Activated CD4-positive, alpha-beta T cell treated with anti-CD3 and anti-CD28 coated beads, Interleukin-10, Interleukin-2, amounts not matched to agents 100 ng/mL and 50 ng/mL, durations not matched to agents 16 hours and 8 hours (primary cell): ENCODE measurements at regions not wholly inside any gene's neighbourhood (a gene's known extent, or its start where the extent isn't known, plus 50 kb on each side); places are given as distances from the start of the nearest gene placed in this dataset.

ENCODE experiments used
- DNase-seq: peaks from one replicate; pipeline ENCODE4 v3.0.0-alpha.2; 2020

- no peak for DNase-seq
These were observed 97.6 kb upstream of the DIO3 start for GRCh38 chr14:101463566-101464171.

- DNase-seq, result no peak
These were observed 96.8 kb upstream of the DIO3 start for GRCh38 chr14:101464310-101464983.

DNA sequence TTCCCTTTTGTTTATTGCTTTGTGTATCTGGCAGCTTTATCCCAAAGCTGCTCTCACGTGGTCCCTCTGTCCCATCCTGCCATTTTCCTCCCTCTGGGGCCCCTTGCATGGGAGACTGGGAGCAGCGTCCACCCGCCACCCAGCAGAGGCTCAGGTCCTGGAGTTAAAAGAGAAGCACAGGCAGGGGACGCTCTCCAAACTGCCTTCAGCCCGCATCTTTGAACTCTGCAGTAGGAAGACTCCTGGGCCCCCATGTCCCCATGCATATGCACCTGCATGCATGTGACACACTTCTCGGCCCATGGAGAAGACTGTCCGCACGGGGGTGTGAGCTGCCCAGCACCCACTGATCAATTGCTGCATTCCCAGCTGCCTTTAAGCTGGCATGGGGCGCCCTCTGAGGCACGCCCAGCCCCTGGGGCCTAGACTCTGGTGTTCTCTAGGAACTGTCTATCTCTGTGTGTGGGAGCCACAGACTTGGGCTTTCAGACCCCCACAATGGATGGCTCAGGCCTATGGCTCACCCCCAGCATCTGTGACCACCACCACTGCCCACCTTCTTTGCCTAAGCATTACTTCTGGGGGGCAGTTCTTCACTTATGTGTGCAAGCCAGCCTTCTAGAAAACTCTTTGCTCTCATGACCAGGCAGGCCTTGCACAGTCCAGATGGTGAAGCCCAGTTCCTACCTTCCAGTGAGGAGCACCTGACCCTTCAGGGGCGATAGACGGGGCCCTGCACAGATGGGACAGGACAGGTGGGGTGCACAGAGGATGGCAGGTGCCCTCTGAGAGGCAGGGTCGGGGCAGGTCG is 96.1 kb upstream of the DIO3 start:
- DNase-seq, result no peak

DNA sequence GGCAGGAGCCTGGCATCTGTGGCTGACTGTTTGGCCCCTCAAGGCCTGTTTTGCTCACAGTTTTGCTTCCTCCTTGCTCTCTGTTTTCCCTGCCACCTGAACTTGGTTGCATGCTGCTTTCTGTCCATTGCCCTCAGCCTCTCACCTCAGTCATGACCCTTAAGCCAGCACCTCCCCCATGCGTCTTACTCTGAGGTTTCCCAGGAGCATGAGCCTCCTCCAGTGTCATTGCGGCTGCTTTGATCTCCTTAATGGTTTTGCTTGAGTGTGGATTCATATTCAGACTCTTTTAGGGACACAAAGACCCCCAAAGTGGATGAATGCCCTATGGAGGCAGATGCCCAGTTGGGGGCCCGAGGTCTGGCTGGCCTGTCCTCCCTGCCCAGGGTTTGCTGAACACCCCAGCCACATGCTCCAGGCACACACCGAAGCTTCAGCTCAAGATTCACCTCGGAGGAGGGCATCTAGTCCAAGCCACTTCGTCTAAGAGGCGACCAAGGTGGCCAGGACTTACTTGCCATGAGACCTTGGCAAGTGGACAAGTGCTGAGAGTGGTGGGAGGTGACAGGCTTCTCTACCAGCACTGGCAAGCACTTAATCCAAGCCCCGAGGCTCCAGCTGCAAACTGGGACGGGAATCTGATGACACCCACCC is 95.4 kb upstream of the DIO3 start:
- DNase-seq, result no peak

GRCh38 chr14:101466456-101467180 is 94.7 kb upstream of the DIO3 start:
- DNase-seq, result no peak

DNA sequence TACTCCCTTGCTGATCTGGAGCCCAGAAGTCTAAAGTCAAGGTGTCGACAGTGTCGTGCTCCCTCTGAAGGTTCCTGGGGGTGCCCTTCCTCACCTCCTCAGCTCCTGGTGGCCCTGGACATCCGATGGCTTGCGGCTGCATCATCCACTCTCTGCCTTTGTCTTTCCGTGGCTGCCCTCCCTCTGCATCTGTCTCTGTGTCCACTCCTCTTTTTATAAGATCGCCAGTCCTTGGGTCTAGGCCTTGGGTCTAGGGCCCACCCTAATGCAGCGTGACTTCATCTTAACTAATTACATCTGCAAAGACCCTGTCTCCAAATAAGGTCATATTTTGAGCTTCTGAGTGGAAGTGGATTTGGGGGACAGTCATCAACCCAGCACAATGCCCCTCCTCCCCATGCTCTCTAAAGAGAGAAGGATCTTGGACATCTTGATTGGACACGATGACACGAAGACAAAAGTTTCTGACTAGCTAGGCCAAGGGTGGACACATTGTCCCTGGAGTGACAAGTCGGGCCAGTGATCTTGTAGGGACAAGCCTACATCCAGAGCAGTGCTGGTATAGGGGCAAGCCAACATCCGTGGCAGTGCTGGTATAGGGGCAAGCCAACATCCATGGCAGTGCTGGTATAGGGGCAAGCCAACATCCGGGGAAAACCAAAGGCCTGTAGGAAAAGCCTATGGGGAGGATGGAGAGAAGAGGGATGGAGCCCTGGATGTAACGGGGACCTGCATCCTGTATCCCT is 93.9 kb upstream of the DIO3 start:
- no peak for DNase-seq

DNA sequence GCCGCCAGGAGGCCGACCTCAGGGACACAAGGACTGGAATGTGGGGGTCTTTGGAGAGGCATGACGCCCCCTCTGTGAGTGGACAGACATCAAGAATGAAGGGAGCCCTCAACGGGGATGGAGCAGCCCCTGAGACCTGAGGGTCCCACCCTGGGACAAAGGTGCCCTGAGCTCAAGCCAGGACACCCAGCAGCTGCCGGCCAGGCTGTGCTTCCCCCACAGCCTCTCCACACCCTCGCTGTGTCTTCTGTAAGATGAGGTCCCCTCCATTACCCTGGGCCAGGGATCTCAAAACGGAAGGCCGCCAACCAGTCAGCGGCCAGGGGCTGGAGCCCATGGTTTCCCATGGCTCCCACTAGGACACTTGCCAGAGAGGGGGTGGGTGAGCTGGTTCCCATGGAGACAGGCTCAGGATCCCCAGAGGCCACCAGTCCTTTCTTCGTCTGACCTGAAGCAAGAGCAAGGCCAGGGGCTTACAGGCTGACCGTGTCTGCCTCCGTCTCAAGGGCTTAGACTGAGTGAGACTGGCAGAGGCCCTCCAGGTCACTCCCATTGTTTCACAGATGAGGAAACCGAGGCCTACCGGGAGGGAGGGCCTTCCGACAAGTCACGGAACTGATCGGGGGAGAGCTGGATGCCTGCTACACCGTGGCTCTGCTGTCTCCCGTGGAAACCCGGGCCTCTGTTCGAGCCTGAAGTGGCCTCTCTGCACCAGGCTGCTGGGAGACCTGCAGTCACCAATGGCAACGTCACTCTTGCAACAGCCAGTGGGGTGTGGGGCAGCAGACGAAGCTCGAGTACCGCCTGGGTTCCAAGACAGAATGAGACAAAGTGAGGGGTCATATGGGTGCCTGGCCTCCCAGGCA is 91.7 kb upstream of the DIO3 start:
- DNase-seq, result no peak

- DNase-seq, result no peak
These were observed 91.0 kb upstream of the DIO3 start for GRCh38 chr14:101470266-101470665.

DNA sequence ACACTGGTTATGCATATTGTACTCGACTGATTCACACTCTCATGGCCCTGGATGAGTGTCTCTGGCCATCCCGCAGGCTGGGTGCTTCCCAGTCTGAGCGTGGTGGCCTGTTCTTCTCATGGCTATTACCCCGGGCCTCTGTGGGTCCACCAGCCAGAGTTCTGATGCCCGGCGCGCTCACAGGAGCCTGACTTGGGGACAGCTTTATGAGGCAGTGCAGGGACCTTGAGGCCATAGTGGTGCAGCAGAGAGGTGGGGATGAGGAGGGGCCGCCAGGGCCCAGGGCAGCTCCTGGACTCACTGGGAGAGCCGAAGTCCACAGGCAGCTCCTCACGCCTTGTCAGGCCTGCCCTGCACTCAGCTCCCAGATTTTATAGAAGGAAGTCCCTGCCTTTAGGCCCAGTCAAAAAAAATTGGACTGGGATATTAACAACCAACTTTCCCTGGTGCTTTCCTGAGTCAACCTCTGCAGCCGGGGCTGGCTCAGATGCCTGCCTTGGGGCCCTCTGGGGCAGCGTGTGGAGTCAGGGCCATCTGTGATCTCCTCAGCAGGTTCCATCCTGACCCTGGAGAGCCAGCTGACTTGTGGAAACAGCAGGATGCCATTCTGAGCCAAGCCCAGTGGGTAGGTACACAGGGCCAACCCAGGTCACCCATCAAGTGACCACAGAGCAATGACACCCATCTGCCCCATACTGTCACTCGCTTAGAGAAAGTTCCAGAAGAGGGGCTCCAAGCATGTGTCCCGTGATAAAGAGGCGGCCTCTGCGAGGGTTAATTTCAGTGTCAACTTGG is 89.4 kb upstream of the DIO3 start:
- no peak for DNase-seq

- DNase-seq, result no peak
These were observed 88.8 kb upstream of the DIO3 start for GRCh38 chr14:101472518-101472849.

- no peak for DNase-seq
These were observed 88.1 kb upstream of the DIO3 start for GRCh38 chr14:101473045-101473729.

DNA sequence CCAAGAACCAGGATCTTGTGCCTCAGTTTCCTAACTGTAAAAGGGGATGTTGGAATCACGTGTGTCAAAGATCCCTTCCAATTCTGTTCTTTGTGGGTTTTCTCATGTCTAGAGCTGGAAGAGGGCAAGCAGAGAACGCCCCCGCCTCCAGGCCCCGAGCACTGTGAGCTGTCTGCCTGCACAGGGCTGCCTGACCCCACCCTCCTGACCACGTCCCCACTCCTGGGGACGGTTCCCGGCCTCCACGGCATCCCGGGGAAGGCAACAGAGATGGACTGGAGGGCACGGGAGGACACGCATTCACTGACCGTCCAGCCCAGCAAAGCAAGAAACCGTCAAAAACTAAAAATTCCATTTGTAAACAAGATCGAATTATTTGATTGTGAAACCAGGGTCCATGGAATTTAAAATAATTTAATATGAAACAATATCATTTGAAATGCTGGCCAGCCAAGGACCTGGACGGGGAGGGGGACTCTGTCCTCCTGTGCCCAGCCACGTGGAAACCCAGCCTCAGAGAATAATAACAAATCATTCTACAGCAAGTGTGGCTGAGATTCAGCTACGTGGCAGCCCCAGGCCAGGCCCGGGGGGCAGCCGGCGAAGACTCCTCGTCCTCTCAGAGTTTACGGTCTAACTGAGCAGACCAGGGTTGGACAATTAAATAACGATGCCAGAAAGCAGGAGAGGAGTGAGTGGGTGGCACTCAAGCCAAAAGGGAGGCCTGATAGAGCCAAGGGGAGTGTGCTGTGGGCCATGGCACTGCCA is 87.3 kb upstream of the DIO3 start:
- no peak for DNase-seq

- DNase-seq, result no peak
These were observed 86.5 kb upstream of the DIO3 start for GRCh38 chr14:101474563-101475455.

- DNase-seq, result no peak
These were observed 85.6 kb upstream of the DIO3 start for GRCh38 chr14:101475456-101476257.

DNA sequence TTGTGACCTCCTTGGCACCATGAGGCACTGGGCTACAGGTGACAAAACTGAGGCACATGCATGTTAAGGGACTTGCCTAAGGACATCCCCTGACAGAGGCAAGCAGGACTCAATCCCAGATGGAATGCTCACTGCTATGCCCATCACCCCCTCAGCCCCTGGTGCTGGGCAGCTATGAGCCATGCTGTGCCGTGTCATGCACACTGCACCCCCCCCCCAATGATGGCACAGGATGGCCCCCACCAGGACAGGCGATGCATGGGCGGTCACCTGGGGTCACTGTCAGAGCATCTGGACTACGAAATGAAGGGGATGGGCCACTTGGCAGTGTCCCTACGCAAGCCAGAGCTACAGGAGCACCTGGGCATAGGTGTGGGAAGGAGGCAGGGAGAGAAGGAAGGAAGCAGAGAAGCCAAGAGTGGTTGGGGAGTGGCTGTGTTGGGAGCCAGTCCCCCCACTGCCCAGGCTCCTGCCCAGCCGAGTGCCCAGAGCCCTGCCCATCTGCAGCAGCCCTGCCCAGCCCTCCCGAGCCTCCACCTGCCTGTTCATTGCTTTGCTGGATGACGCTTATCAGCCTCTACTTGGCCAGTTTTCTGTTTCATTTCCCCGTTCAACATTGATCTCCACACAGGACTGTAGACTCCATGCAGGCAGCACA is 84.9 kb upstream of the DIO3 start:
- DNase-seq, result no peak

GRCh38 chr14:101476916-101477553 is 84.3 kb upstream of the DIO3 start:
- DNase-seq, result no peak
